Effector memory CD4-positive, alpha-beta T cell (primary cell): ENCODE measurements at regions not wholly inside any gene's neighbourhood (a gene's known extent, or its start where the extent isn't known, plus 50 kb on each side); places are given as distances from the start of the nearest gene placed in this dataset.

Experiments used
- DNase-seq, 3 donors: peaks; one replicate each; pipeline ENCODE4 v3.0.0-alpha.2; 2020
- H3K27ac ChIP-seq: 2 replicates; pipeline ENCODE4 v1.7.0; 2013; ENCODE audit warnings: mild to moderate bottlenecking, low read length, moderate library complexity; ENCODE audit not compliant: insufficient read depth, poor library complexity, severe bottlenecking
- H3K27me3 ChIP-seq: replicated peaks from 2 replicates; pipeline ENCODE4 v1.7.0; 2013; ENCODE audit warnings: mild to moderate bottlenecking, low read length; ENCODE audit not compliant: insufficient read depth, control insufficient read depth, poor library complexity, severe bottlenecking
- H3K36me3 ChIP-seq: 2 replicates; pipeline ENCODE4 v1.7.0; 2013; ENCODE audit warnings: mild to moderate bottlenecking, low read length, moderate library complexity; ENCODE audit not compliant: control insufficient read depth, insufficient read depth
- H3K4me1 ChIP-seq: 2 replicates; pipeline ENCODE4 v1.7.0; 2013; ENCODE audit warnings: low read length, mild to moderate bottlenecking; ENCODE audit not compliant: control insufficient read depth, insufficient read depth, poor library complexity, severe bottlenecking
- H3K4me3 ChIP-seq: 2 replicates; pipeline ENCODE4 v1.7.0; 2013; ENCODE audit warnings: low read length, low read depth, mild to moderate bottlenecking; ENCODE audit not compliant: insufficient read depth, poor library complexity, severe bottlenecking
- H3K9me3 ChIP-seq: 2 replicates; pipeline ENCODE4 v1.7.0; 2013; ENCODE audit warnings: mild to moderate bottlenecking, low read length, moderate library complexity; ENCODE audit not compliant: control insufficient read depth

DNA sequence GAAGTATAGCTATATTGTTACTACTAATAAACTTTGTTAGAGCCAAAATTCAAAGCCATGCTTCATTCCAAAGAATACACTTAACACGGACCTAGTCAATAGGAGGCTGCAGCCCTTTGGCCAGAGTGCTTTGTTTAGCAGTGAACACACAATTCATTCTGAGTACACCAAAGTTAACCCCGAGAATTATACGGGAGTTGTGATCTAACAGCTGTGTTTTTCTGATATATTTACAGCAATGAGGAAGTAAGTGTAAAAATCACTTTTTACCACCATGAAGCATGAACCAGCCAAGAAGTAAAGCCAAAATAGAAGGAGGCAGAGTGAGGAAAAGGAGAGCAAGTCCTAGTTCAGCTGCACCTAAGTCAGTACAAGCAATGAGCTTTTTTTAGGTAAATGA, 156.8 kb upstream of the PDE3A start:
- Histone ChIP-seq H3K36me3 (no peaks in the 10 kb centered on the region), H3K27ac (no peak overlapping the region), H3K4me3 (no peak overlapping the region), H3K9me3 (no peaks in the 10 kb centered on the region), H3K4me1 (no peaks in the 10 kb centered on the region), H3K27me3 (no peaks in the 10 kb centered on the region)
- DNase-seq = no peak

GRCh38 chr12:20211981-20212421, 156.3 kb upstream of the PDE3A start:
- no peaks in the 10 kb centered on the region for H3K36me3 ChIP-seq
- no peaks in the 10 kb centered on the region for H3K9me3 ChIP-seq
- H3K4me1 ChIP-seq = no peaks in the 10 kb centered on the region
- H3K27me3 ChIP-seq = no peaks in the 10 kb centered on the region
- no peak for DNase-seq
- no peak overlapping the region for H3K4me3 ChIP-seq
- no peak overlapping the region for H3K27ac ChIP-seq

DNA sequence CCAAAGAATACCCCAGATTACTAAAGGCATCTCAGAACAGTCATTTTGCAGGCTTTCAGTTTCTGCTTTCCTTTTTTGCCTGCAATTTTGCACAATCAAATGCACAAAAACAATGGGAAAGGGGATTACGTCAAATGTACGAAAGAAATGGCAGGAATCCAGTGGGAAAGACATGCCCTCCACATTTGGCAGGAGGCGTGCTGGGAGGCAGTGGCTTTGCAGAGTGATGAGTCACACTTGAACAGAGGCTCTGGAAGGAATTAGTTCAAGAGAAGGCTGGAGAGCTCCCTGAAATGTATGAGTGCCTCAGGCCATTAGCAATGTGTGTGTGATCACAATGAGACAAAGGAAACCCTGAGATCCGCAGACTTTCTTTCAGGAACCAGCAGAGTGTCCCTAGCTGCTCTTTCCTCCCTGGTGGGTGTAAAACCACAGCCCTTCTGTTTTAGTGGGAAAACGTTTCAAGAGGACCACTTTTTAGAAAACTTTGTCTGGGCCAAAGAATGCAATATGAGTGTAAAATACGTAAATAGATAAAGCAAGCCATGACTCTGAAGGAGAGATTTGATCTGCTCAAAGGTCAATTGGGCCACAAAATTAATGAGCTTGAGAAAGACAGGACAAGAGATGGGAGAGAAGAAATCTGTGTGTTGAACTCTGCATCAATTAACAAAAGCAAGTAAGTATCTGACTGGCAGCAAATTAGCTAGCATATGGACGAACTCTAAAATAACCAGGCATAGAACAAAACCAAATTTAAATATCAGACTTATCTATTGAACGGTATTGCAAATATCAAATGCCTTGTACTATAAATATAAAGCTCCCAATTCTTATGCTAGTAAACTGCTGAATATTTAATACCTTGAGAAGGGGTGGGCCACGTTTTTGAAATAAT, 155.4 kb upstream of the PDE3A start:
- Histone ChIP-seq H3K36me3 (no peaks in the 10 kb centered on the region), H3K27me3 (no peaks in the 10 kb centered on the region), H3K27ac (no peak overlapping the region), H3K4me3 (no peak overlapping the region), H3K9me3 (no peaks in the 10 kb centered on the region), H3K4me1 (no peaks in the 10 kb centered on the region)
- DNase-seq = no peak

DNA sequence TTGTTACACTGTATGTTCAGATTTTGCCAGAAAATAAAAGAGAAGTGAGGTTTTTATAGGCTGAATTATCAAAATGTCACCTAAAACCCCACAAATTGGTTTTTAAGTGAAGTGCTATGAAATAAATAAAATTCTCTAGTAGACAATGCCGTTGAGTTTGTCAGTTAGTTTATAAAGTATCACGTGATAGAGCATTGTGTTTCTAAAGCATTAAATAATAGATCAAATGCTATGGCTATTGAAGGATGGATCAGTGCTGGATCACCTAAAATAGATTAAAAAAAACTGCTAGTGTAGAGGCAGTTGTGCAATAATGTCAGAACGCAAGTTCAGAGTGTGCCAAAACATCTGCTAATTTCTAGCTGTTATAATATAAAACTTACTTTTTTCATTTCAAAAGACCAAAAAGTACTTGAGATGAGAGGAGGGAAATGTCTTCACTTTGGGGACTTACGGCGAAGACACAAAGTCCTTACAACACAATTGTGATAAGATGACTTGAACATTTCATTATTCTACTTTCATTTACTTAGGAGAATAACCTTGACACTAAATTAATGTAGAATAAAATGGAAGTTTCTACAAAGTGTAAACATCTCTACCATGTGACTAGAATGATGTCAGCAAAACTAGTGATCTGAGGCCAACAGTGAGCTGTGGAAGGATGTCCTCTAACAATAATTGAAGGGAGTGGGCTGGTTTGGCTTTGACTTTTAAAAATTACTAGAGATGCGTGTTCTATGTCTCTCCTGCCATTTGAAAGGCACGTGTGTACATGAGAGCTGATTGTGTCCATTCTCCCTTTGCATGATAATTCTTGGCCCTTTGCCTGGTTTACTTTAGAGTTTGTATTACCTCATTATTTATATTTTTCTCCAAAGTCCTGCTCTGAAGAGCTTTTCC, 154.4 kb upstream of the PDE3A start:
- Histone ChIP-seq H3K27ac (no peak overlapping the region), H3K27me3 (no peaks in the 10 kb centered on the region), H3K9me3 (no peaks in the 10 kb centered on the region), H3K4me3 (no peak overlapping the region), H3K36me3 (no peaks in the 10 kb centered on the region), H3K4me1 (no peaks in the 10 kb centered on the region)
- DNase-seq = no peak

DNA sequence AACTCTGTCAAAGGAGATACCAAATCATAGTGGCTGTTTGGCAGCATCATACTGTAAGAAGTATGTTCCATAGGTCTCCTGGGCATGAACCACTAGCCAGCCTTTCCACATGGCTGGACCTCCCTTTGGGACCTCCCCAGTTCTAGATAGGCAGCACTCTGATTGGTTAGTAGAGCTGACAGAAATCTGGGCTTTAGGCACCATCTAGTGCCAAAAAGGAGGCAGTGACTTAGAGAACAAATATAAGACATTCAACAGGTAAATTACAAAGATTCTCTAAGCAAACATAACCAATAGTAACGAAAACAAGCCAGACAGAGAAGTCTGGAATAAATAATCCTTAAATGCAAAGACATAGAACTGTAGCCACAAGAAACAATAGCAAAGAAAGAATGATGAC, 148.0 kb upstream of the PDE3A start:
- H3K4me3 ChIP-seq = no peak overlapping the region
- DNase-seq = no peak
- H3K4me1 ChIP-seq = no peaks in the 10 kb centered on the region
- H3K36me3 ChIP-seq = no peaks in the 10 kb centered on the region
- no peaks in the 10 kb centered on the region for H3K27me3 ChIP-seq
- H3K27ac ChIP-seq = no peak overlapping the region
- H3K9me3 ChIP-seq = no peaks in the 10 kb centered on the region

GRCh38 chr12:20232931-20233675, 135.2 kb upstream of the PDE3A start:
- Histone ChIP-seq H3K9me3 (no peaks in the 10 kb centered on the region), H3K27ac (no peak overlapping the region), H3K36me3 (no peaks in the 10 kb centered on the region), H3K4me3 (no peak overlapping the region), H3K27me3 (no peaks in the 10 kb centered on the region), H3K4me1 (no peaks in the 10 kb centered on the region)
- DNase-seq = no peak

- Histone ChIP-seq H3K9me3 (no peaks in the 10 kb centered on the region), H3K36me3 (no peaks in the 10 kb centered on the region), H3K27me3 (no peaks in the 10 kb centered on the region), H3K27ac (no peak overlapping the region), H3K4me3 (no peak overlapping the region), H3K4me1 (no peaks in the 10 kb centered on the region)
- no peak for DNase-seq
Measured at GRCh38 chr12:20234474-20234873, 133.9 kb upstream of the PDE3A start.

DNA sequence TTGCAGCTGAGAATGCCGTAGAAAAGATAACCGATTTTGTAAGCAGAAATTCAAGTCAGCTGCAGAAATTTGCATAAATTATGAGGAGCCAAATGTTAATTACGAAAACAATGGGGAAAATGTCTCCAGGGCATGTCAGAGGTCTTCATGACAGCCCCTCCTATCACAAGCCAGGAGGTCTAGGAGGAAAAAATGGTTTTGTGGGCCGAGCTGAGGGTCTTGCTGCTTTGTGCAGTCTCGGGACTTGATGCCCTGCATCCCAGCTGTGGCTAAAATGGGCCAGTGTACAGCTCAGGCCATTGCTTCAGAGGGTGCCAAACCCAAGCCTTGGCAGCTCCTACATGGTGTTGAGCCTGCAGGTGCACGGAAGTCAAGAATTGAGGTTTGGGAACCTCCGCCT, 131.2 kb upstream of the PDE3A start:
- Histone ChIP-seq H3K27ac (no peak overlapping the region), H3K36me3 (no peaks in the 10 kb centered on the region), H3K4me3 (no peak overlapping the region), H3K27me3 (no peaks in the 10 kb centered on the region), H3K4me1 (no peaks in the 10 kb centered on the region), H3K9me3 (no peaks in the 10 kb centered on the region)
- DNase-seq = no peak

- Histone ChIP-seq H3K9me3 (no peaks in the 10 kb centered on the region), H3K27ac (no peak overlapping the region), H3K4me1 (no peaks in the 10 kb centered on the region), H3K4me3 (no peak overlapping the region), H3K36me3 (no peaks in the 10 kb centered on the region), H3K27me3 (no peaks in the 10 kb centered on the region)
- DNase-seq = no peak
Measured at GRCh38 chr12:20245491-20245890, 122.8 kb upstream of the PDE3A start.
